Esophagus muscularis mucosa (tissue), 4 donors: ENCODE measurements at regions not wholly inside any gene's neighbourhood (a gene's known extent, or its start where the extent isn't known, plus 50 kb on each side); places are given as distances from the start of the nearest gene placed in this dataset.

ENCODE experiments used
- DNase-seq: peaks from one replicate; pipeline ENCODE4 v3.0.0-alpha.2; 2017; ENCODE audit errors: extremely low spot score
- H3K27ac ChIP-seq, 4 donors: fragments of 200-600 bp; sonication (generic); replicated peaks in 1 of 4; 1 replicate in 3 of 4; 2 replicates in 1 of 4; pipeline ENCODE4 v1.5.1; 2016 to 2019; ENCODE audit warnings: mild to moderate bottlenecking in 1 of 4
- H3K27me3 ChIP-seq, 4 donors: fragments of 200-600 bp; sonication (generic); one replicate each; pipeline versions ENCODE4 v1.5.1 to v1.6.0; 2016 to 2019
- H3K36me3 ChIP-seq, 4 donors: fragments of 200-600 bp; sonication (generic); one replicate each; pipeline ENCODE4 v1.5.1; 2016 to 2019
- H3K4me1 ChIP-seq, 4 donors: fragments of 200-600 bp; sonication (generic); one replicate each; pipeline ENCODE4 v1.5.1; 2016 to 2019
- H3K4me3 ChIP-seq, 4 donors: fragments of 200-600 bp; sonication (generic); 1 replicate in 2 of 4; 2 replicates in 2 of 4; pipeline ENCODE4 v1.5.1; 2016 to 2019; ENCODE audit warnings: mild to moderate bottlenecking in 4 of 4, moderate library complexity in 1 of 4
- H3K9me3 ChIP-seq, 4 donors: fragments of 200-600 bp; sonication (generic); 1 replicate in 3 of 4; 2 replicates in 1 of 4; pipeline ENCODE4 v1.5.1; 2016 to 2019
- EP300 ChIP-seq: sonication (generic); formaldehyde crosslinking; IDR thresholded peaks from one replicate; pipeline ENCODE4 v1.6.1; 2017; ENCODE audit warnings: antibody characterized with exemption
- POLR2A ChIP-seq: fragments of 450-650 bp; IDR thresholded peaks from one replicate; pipeline ENCODE4 v1.6.1; 2017; ENCODE audit warnings: antibody characterized with exemption, moderate library complexity, mild to moderate bottlenecking, low read depth
- POLR2AphosphoS5 ChIP-seq, 2 donors: sonication (generic); formaldehyde crosslinking; IDR thresholded peaks; one replicate each; pipeline ENCODE4 v1.6.1; 2017; ENCODE audit warnings: antibody characterized with exemption in 2 of 2
- WGBS: methylation state at CpG from one replicate; pipeline ENCODE4 v1.1.5; 2018; 5-methylcytosine and 5-hydroxymethylcytosine counted together
- intact Hi-C: fragments of 100-400 bp; cut with DNase I; formaldehyde crosslinking; loops from one replicate; pipeline ENCODE4 v1.15.1; 2023
- TF ChIP-seq, protein P1 (sequence below), 3 experiments: fragments of 200-600 bp in 2 of 3; fragments of 450-650 bp in 1 of 3; sonication (generic) in 2 of 3; IDR thresholded peaks; one replicate each; pipeline ENCODE4 v1.5.1; 2017 to 2019; ENCODE audit warnings: antibody characterized with exemption in 3 of 3, mild to moderate bottlenecking in 2 of 3, moderate library complexity in 1 of 3

DNA sequence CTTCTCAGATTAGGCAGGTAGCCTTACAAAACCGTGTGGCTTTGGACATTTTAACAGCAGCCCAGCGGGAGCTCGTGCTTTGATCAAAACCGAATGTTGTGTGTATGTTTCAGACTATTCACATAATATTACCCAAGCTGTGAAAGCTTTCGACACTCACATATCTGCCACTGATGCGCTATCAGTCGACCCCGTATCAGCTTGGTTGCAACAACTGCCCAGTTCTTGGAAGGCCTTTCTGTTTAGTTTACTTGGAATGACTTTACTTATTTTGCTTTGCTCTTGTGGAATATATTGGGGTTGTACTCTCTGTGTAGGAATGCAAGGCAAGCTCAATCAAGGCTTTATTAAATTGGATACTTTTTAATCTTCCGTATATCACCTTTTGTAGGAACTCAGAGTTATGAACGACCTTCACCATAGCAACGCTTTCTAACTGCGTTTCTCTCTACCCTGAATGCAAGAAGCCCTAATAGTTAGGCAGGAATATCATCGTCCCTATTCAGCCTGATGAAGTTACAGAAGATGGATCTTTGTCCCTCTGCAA is 107.5 kb downstream of the GLUD2 start:
- H3K4me3 ChIP-seq: no peak overlapping the region
- H3K9me3 ChIP-seq: no peaks in the 10 kb centered on the region
- DNase-seq: no peak
- no peak overlapping the region for H3K27ac ChIP-seq
- H3K4me1 ChIP-seq: no peaks in the 10 kb centered on the region
- TF ChIP-seq, protein P1, sequence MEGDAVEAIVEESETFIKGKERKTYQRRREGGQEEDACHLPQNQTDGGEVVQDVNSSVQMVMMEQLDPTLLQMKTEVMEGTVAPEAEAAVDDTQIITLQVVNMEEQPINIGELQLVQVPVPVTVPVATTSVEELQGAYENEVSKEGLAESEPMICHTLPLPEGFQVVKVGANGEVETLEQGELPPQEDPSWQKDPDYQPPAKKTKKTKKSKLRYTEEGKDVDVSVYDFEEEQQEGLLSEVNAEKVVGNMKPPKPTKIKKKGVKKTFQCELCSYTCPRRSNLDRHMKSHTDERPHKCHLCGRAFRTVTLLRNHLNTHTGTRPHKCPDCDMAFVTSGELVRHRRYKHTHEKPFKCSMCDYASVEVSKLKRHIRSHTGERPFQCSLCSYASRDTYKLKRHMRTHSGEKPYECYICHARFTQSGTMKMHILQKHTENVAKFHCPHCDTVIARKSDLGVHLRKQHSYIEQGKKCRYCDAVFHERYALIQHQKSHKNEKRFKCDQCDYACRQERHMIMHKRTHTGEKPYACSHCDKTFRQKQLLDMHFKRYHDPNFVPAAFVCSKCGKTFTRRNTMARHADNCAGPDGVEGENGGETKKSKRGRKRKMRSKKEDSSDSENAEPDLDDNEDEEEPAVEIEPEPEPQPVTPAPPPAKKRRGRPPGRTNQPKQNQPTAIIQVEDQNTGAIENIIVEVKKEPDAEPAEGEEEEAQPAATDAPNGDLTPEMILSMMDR (IDR thresholded peaks at IDR 0.05): no peak
- no peak for TF ChIP-seq EP300
- no peak for TF ChIP-seq POLR2A
- TF ChIP-seq POLR2AphosphoS5 (IDR thresholded peaks at IDR 0.05): no peak
- H3K36me3 ChIP-seq: no peaks in the 10 kb centered on the region
- WGBS: 81% methylated on average over 13 of the region's 13 CpGs
- intact Hi-C loops: no loop called here
- no peaks in the 10 kb centered on the region for H3K27me3 ChIP-seq

DNA sequence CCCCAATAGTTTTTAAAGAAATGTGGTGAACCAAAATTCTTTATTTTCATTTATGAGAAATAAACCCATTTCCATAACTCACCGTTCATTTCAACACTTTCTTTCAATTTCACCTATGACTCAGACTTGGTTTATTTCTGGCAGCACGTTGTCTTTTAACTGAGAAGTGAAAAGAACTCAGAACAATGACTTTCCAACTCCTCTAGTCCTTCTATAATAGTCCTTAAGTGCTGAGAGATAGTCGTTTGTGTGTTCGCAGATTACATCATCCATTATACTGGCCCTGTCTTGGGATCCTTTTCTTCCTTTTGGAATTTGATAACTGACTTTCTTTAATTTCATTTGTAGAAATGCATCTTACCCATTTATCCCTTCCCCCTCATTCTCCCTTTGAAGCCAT is 113.6 kb downstream of the GLUD2 start:
- intact Hi-C loops: no loop called here
- no peaks in the 10 kb centered on the region for H3K4me1 ChIP-seq
- no peaks in the 10 kb centered on the region for H3K27me3 ChIP-seq
- DNase-seq: no peak
- no peak overlapping the region for H3K4me3 ChIP-seq
- no peak overlapping the region for H3K27ac ChIP-seq
- H3K9me3 ChIP-seq: no peaks in the 10 kb centered on the region
- no peaks in the 10 kb centered on the region for H3K36me3 ChIP-seq
- 38% methylated on average over 4 of the region's 4 CpGs for WGBS
- no peak for TF ChIP-seq POLR2A
- no peak for TF ChIP-seq POLR2AphosphoS5 (IDR thresholded peaks at IDR 0.05)
- TF ChIP-seq, protein P1 (IDR thresholded peaks at IDR 0.05): no peak

GRCh38 chrX:121161501-121161933 is 114.1 kb downstream of the GLUD2 start:
- no peaks in the 10 kb centered on the region for H3K4me1 ChIP-seq
- H3K4me3 ChIP-seq: no peak overlapping the region
- no peak overlapping the region for H3K27ac ChIP-seq
- no peaks in the 10 kb centered on the region for H3K36me3 ChIP-seq
- TF ChIP-seq, protein P1 (IDR thresholded peaks at IDR 0.05): no peak
- TF ChIP-seq EP300 (no peak), POLR2AphosphoS5 (IDR thresholded peaks at IDR 0.05) (no peak), POLR2A (no peak)
- WGBS: 51% methylated on average over 4 of the region's 4 CpGs
- intact Hi-C loops: no loop called here
- no peaks in the 10 kb centered on the region for H3K9me3 ChIP-seq
- DNase-seq: no peak
- no peaks in the 10 kb centered on the region for H3K27me3 ChIP-seq

DNA sequence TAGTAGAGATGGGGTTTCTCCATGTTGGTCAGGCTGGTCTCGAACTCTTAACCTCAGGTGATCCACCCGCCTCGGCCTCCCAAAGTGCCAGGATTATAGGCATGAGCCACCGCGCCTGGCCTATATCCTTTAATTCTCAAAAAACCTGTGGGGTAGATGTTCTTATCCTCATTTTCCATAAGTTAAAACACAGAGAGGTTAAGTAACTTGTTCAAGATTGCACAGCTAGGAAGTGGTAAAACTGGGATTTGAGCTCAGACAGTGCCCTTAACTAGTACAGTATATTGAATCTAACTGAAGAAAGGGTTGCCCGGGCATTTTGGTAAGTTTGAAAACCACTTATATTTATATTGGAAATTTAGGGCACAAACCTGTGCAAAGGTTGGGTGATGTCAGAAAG is 116.0 kb downstream of the GLUD2 start:
- Histone ChIP-seq H3K27ac (no peak overlapping the region), H3K27me3 (no peaks in the 10 kb centered on the region), H3K36me3 (no peaks in the 10 kb centered on the region), H3K4me1 (no peaks in the 10 kb centered on the region), H3K9me3 (no peaks in the 10 kb centered on the region), H3K4me3 (no peak overlapping the region)
- intact Hi-C loops: no loop called here
- TF ChIP-seq POLR2A: no peak
- TF ChIP-seq, protein P1 (IDR thresholded peaks at IDR 0.05): no peak
- TF ChIP-seq POLR2AphosphoS5 (IDR thresholded peaks at IDR 0.05): no peak
- TF ChIP-seq EP300: no peak
- no peak for DNase-seq
- WGBS: 89% methylated on average over 6 of the region's 6 CpGs

- no peak for DNase-seq
- intact Hi-C loops: no loop called here
- TF ChIP-seq EP300 (no peak), POLR2AphosphoS5 (IDR thresholded peaks at IDR 0.05) (no peak), POLR2A (no peak)
- TF ChIP-seq, protein P1 (IDR thresholded peaks at IDR 0.05): no peak
- Histone ChIP-seq H3K4me1 (no peaks in the 10 kb centered on the region), H3K27me3 (no peaks in the 10 kb centered on the region), H3K4me3 (no peak overlapping the region), H3K27ac (no peak overlapping the region), H3K36me3 (no peaks in the 10 kb centered on the region), H3K9me3 (no peaks in the 10 kb centered on the region)
- 49% methylated on average over 2 of the region's 2 CpGs for WGBS
Measured at GRCh38 chrX:121165930-121166359, 118.5 kb downstream of the GLUD2 start.
